Liver (tissue), 7 donors: ENCODE measurements at regions not wholly inside any gene's neighbourhood (a gene's known extent, or its start where the extent isn't known, plus 50 kb on each side); places are given as distances from the start of the nearest gene placed in this dataset.

Source experiments
- DNase-seq: peaks from one replicate; pipeline ENCODE4 v3.0.0-alpha.2; 2017; ENCODE audit warnings: low spot score
- H3K27ac ChIP-seq, 2 donors: one replicate each; pipeline ENCODE4 v1.7.0; 2013; ENCODE audit warnings: inconsistent platforms in 2 of 2, low read length in 2 of 2, control low read depth in 1 of 2, low read depth in 1 of 2, mild to moderate bottlenecking in 1 of 2
- H3K27me3 ChIP-seq, 4 donors: one replicate each; pipeline versions ENCODE4 v1.6.1 to v1.7.0; 2013; ENCODE audit warnings: low read length in 3 of 4, inconsistent platforms in 1 of 4, mild to moderate bottlenecking in 1 of 4, moderate library complexity in 1 of 4; ENCODE audit not compliant: control insufficient read depth in 4 of 4, insufficient read depth in 4 of 4
- H3K36me3 ChIP-seq, 4 donors: one replicate each; pipeline versions ENCODE4 v1.6.1 to v1.7.0; 2013; ENCODE audit warnings: low read length in 3 of 4, mild to moderate bottlenecking in 3 of 4, low read depth in 1 of 4, moderate library complexity in 1 of 4; ENCODE audit not compliant: control insufficient read depth in 4 of 4, insufficient read depth in 3 of 4
- H3K4me1 ChIP-seq, 4 donors: one replicate each; pipeline versions ENCODE4 v1.6.1 to v1.7.0; 2013; ENCODE audit warnings: low read length in 3 of 4, mild to moderate bottlenecking in 3 of 4, moderate library complexity in 1 of 4; ENCODE audit not compliant: control insufficient read depth in 4 of 4, insufficient read depth in 4 of 4
- H3K4me3 ChIP-seq, 3 donors: one replicate each; pipeline versions ENCODE4 v1.6.1 to v1.7.0; 2013; ENCODE audit warnings: low read length in 3 of 3, control low read depth in 1 of 3, low read depth in 1 of 3, mild to moderate bottlenecking in 1 of 3
- H3K9ac ChIP-seq, 2 donors: one replicate each; pipeline ENCODE4 v1.7.0; 2013; ENCODE audit warnings: low read length in 2 of 2, mild to moderate bottlenecking in 2 of 2, moderate library complexity in 2 of 2, control low read depth in 1 of 2, low read depth in 1 of 2
- H3K9me3 ChIP-seq, 4 donors: one replicate each; pipeline versions ENCODE4 v1.6.1 to v1.7.0; 2013; ENCODE audit warnings: low read length in 3 of 4; ENCODE audit not compliant: control insufficient read depth in 4 of 4
- EGR1 ChIP-seq, 2 donors: IDR thresholded peaks; 2 replicates each; pipeline ENCODE4 v1.6.1; 2016 to 2018; ENCODE audit warnings: antibody characterized with exemption in 2 of 2, low read depth in 2 of 2
- FOXA1 ChIP-seq: IDR thresholded peaks from 2 replicates; pipeline ENCODE4 v1.6.1; 2016; ENCODE audit warnings: antibody characterized with exemption
- FOXA2 ChIP-seq: IDR thresholded peaks from 2 replicates; pipeline ENCODE4 v1.6.1; 2016; ENCODE audit warnings: antibody characterized with exemption
- GABPA ChIP-seq, 2 donors: IDR thresholded peaks in 1 of 2; conservative IDR thresholded peaks in 1 of 2; 2 replicates each; pipeline ENCODE4 v1.6.1; 2016; ENCODE audit warnings: antibody characterized with exemption in 2 of 2, mild to moderate bottlenecking in 1 of 2, moderate library complexity in 1 of 2
- HNF4A ChIP-seq, 2 donors: conservative IDR thresholded peaks; 2 replicates each; pipeline ENCODE4 v1.6.1; 2016; ENCODE audit warnings: antibody characterized with exemption in 2 of 2, mild to moderate bottlenecking in 2 of 2
- JUND ChIP-seq, 2 donors: IDR thresholded peaks; 2 replicates each; pipeline ENCODE4 v1.6.1; 2016; ENCODE audit warnings: antibody characterized with exemption in 2 of 2
- RAD21 ChIP-seq, 2 donors: IDR thresholded peaks; 2 replicates each; pipeline ENCODE4 v1.6.1; 2016; ENCODE audit warnings: antibody characterized with exemption in 2 of 2, mild to moderate bottlenecking in 2 of 2
- RXRA ChIP-seq, 2 donors: IDR thresholded peaks; 2 replicates each; pipeline ENCODE4 v1.6.1; 2017 to 2018; ENCODE audit warnings: antibody characterized with exemption in 2 of 2, mild to moderate bottlenecking in 1 of 2
- SP1 ChIP-seq: IDR thresholded peaks from 2 replicates; pipeline ENCODE4 v1.6.1; 2018; ENCODE audit warnings: antibody characterized with exemption, mild to moderate bottlenecking
- TAF1 ChIP-seq: conservative IDR thresholded peaks from 2 replicates; pipeline ENCODE4 v1.6.1; 2016; ENCODE audit warnings: antibody characterized with exemption, mild to moderate bottlenecking
- YY1 ChIP-seq: IDR thresholded peaks from 2 replicates; pipeline ENCODE4 v1.6.1; 2016; ENCODE audit warnings: antibody characterized with exemption, mild to moderate bottlenecking
- ZBTB33 ChIP-seq: IDR thresholded peaks from 2 replicates; pipeline ENCODE4 v1.6.1; 2016; ENCODE audit warnings: antibody characterized with exemption
- WGBS: extraction: QIAGEN DNeasy Blood & Tissue Kit; methylation state at CpG from one replicate; pipeline ENCODE4 v1.1.7; 2013; 5-methylcytosine and 5-hydroxymethylcytosine counted together
- TF ChIP-seq, protein P1 (sequence below): IDR thresholded peaks from 2 replicates; pipeline ENCODE4 v1.6.1; 2016; ENCODE audit warnings: antibody characterized with exemption, mild to moderate bottlenecking
- donor health status: healthy.
- donor health status: healthy.
- donor health status: healthy.
- donor health status: healthy.

DNA sequence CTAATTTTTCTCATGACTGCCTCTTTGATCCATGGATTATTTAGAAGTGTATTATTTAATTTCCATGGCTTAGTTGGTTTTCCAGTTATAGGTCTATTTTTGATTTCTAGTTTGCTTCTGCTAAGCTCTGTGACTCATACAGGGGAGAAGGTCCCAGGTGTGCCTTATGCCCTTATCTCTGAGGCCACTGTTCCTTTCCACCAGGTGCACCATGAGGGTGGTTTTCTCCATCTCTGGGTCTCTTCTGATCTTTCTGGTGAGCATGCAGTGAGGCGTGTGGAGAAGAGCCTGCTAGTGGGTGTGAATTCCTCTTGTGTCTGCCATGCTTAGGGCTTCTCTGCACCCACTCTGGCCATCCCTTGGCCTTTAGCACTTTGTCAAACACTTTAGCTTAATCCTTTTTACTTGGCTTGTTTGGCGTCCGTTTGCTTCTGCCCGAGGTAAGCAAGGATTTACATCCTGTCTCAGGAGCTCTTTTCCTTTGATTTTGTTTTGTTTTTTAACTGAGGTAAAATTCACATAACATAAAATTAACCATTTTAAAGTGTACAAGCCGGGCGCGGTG is 129.8 kb upstream of the ARL4C start:
- 85% methylated on average over 7 of the region's 7 CpGs for WGBS
- no peaks in the 10 kb centered on the region for H3K36me3 ChIP-seq
- H3K9ac ChIP-seq = no peak overlapping the region
- DNase-seq = no peak
- H3K9me3 ChIP-seq = no peaks in the 10 kb centered on the region
- no peak overlapping the region for H3K4me3 ChIP-seq
- no peaks in the 10 kb centered on the region for H3K27me3 ChIP-seq
- H3K27ac ChIP-seq = no peak overlapping the region
- H3K4me1 ChIP-seq = no peaks in the 10 kb centered on the region
- no peak for TF ChIP-seq RXRA (IDR thresholded peaks at IDR 0.05)
- no peak for TF ChIP-seq TAF1
- TF ChIP-seq EGR1 (IDR thresholded peaks at IDR 0.05; ENCODE audit: low read depth in 2 of 2) = no peak
- no peak for TF ChIP-seq SP1
- no peak for TF ChIP-seq YY1
- no peak for TF ChIP-seq HNF4A (conservative IDR thresholded peaks at IDR 0.05)
- TF ChIP-seq GABPA (IDR thresholded peaks at IDR 0.05 in 1 of 2, conservative IDR thresholded peaks at IDR 0.05 in 1 of 2) = no peak
- TF ChIP-seq JUND (IDR thresholded peaks at IDR 0.05) = no peak
- TF ChIP-seq FOXA2 = no peak
- TF ChIP-seq RAD21 (IDR thresholded peaks at IDR 0.05) = no peak
- no peak for TF ChIP-seq ZBTB33
- no peak for TF ChIP-seq FOXA1

GRCh38 chr2:234625626-234626250 is 128.9 kb upstream of the ARL4C start:
- Histone ChIP-seq H3K4me1 (no peaks in the 10 kb centered on the region), H3K9ac (no peak overlapping the region), H3K9me3 (no peaks in the 10 kb centered on the region), H3K27me3 (no peaks in the 10 kb centered on the region), H3K36me3 (no peaks in the 10 kb centered on the region), H3K27ac (no peak overlapping the region), H3K4me3 (no peak overlapping the region)
- TF ChIP-seq ZBTB33 (no peak), HNF4A (conservative IDR thresholded peaks at IDR 0.05) (no peak), SP1 (no peak)
- TF ChIP-seq, protein P1, sequence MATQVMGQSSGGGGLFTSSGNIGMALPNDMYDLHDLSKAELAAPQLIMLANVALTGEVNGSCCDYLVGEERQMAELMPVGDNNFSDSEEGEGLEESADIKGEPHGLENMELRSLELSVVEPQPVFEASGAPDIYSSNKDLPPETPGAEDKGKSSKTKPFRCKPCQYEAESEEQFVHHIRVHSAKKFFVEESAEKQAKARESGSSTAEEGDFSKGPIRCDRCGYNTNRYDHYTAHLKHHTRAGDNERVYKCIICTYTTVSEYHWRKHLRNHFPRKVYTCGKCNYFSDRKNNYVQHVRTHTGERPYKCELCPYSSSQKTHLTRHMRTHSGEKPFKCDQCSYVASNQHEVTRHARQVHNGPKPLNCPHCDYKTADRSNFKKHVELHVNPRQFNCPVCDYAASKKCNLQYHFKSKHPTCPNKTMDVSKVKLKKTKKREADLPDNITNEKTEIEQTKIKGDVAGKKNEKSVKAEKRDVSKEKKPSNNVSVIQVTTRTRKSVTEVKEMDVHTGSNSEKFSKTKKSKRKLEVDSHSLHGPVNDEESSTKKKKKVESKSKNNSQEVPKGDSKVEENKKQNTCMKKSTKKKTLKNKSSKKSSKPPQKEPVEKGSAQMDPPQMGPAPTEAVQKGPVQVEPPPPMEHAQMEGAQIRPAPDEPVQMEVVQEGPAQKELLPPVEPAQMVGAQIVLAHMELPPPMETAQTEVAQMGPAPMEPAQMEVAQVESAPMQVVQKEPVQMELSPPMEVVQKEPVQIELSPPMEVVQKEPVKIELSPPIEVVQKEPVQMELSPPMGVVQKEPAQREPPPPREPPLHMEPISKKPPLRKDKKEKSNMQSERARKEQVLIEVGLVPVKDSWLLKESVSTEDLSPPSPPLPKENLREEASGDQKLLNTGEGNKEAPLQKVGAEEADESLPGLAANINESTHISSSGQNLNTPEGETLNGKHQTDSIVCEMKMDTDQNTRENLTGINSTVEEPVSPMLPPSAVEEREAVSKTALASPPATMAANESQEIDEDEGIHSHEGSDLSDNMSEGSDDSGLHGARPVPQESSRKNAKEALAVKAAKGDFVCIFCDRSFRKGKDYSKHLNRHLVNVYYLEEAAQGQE = no peak
- WGBS = 59% methylated on average over 4 of the region's 4 CpGs
- DNase-seq = no peak
